ENCODE measurements at regions not wholly inside any gene's neighbourhood (a gene's known extent, or its start where the extent isn't known, plus 50 kb on each side); places are given as distances from the start of the nearest gene placed in this dataset.

- Histone ChIP-seq H3K4me3 (ENCODE audit: insufficient read depth, low read depth, low read length, poor library complexity, severe bottlenecking) (no peak overlapping the region), H3K9me3 (ENCODE audit: control insufficient read depth, low read length) (no peaks in the 10 kb centered on the region), H3K36me3 (ENCODE audit: control insufficient read depth, insufficient read depth, low read length) (no peaks in the 10 kb centered on the region), H3K27ac (ENCODE audit: insufficient read depth, low read length, poor library complexity, severe bottlenecking) (no peak overlapping the region), H3K4me1 (ENCODE audit: control insufficient read depth, insufficient read depth, low read length, poor library complexity, severe bottlenecking) (no peaks in the 10 kb centered on the region), H3K27me3 (replicated peaks; ENCODE audit: control insufficient read depth, insufficient read depth, low read length, poor library complexity, severe bottlenecking) (no peaks in the 10 kb centered on the region)
- no peak for DNase-seq
Observed at GRCh38 chr20:60529149-60529548, 570.9 kb downstream of the CDH26 start.

- H3K36me3 ChIP-seq (ENCODE audit: control insufficient read depth, insufficient read depth, low read length), result no peaks in the 10 kb centered on the region
- DNase-seq, result no peak
- no peak overlapping the region for H3K27ac ChIP-seq (ENCODE audit: insufficient read depth, low read length, poor library complexity, severe bottlenecking)
- no peak overlapping the region for H3K4me3 ChIP-seq (ENCODE audit: insufficient read depth, low read depth, low read length, poor library complexity, severe bottlenecking)
- no peaks in the 10 kb centered on the region for H3K4me1 ChIP-seq (ENCODE audit: control insufficient read depth, insufficient read depth, low read length, poor library complexity, severe bottlenecking)
- no peaks in the 10 kb centered on the region for H3K9me3 ChIP-seq (ENCODE audit: control insufficient read depth, low read length)
- H3K27me3 ChIP-seq (replicated peaks; ENCODE audit: control insufficient read depth, insufficient read depth, low read length, poor library complexity, severe bottlenecking), result peaks cover 3% of the 10 kb centered on the region
Observed at GRCh38 chr20:60535211-60535610, 577.0 kb downstream of the CDH26 start.

- DNase-seq, result no peak
- no peaks in the 10 kb centered on the region for H3K9me3 ChIP-seq (ENCODE audit: control insufficient read depth, low read length)
- H3K36me3 ChIP-seq (ENCODE audit: control insufficient read depth, insufficient read depth, low read length), result no peaks in the 10 kb centered on the region
- H3K4me3 ChIP-seq (ENCODE audit: insufficient read depth, low read depth, low read length, poor library complexity, severe bottlenecking), result no peak overlapping the region
- H3K27me3 ChIP-seq (replicated peaks; ENCODE audit: control insufficient read depth, insufficient read depth, low read length, poor library complexity, severe bottlenecking), result peaks cover 3% of the 10 kb centered on the region
- H3K4me1 ChIP-seq (ENCODE audit: control insufficient read depth, insufficient read depth, low read length, poor library complexity, severe bottlenecking), result no peaks in the 10 kb centered on the region
- H3K27ac ChIP-seq (ENCODE audit: insufficient read depth, low read length, poor library complexity, severe bottlenecking), result no peak overlapping the region
Observed at GRCh38 chr20:60540591-60540990, 582.4 kb downstream of the CDH26 start.

- Histone ChIP-seq H3K27me3 (replicated peaks; ENCODE audit: control insufficient read depth, insufficient read depth, low read length, poor library complexity, severe bottlenecking) (no peaks in the 10 kb centered on the region), H3K27ac (ENCODE audit: insufficient read depth, low read length, poor library complexity, severe bottlenecking) (no peak overlapping the region), H3K36me3 (ENCODE audit: control insufficient read depth, insufficient read depth, low read length) (no peaks in the 10 kb centered on the region), H3K9me3 (ENCODE audit: control insufficient read depth, low read length) (no peaks in the 10 kb centered on the region), H3K4me3 (ENCODE audit: insufficient read depth, low read depth, low read length, poor library complexity, severe bottlenecking) (no peak overlapping the region), H3K4me1 (ENCODE audit: control insufficient read depth, insufficient read depth, low read length, poor library complexity, severe bottlenecking) (no peaks in the 10 kb centered on the region)
- DNase-seq, result no peak
Observed at GRCh38 chr20:60541991-60542390, 583.8 kb downstream of the CDH26 start.

GRCh38 chr20:60543598-60543997 is 585.4 kb downstream of the CDH26 start:
- Histone ChIP-seq H3K36me3 (ENCODE audit: control insufficient read depth, insufficient read depth, low read length) (no peaks in the 10 kb centered on the region), H3K4me3 (ENCODE audit: insufficient read depth, low read depth, low read length, poor library complexity, severe bottlenecking) (no peak overlapping the region), H3K9me3 (ENCODE audit: control insufficient read depth, low read length) (no peaks in the 10 kb centered on the region), H3K27me3 (replicated peaks; ENCODE audit: control insufficient read depth, insufficient read depth, low read length, poor library complexity, severe bottlenecking) (no peaks in the 10 kb centered on the region), H3K4me1 (ENCODE audit: control insufficient read depth, insufficient read depth, low read length, poor library complexity, severe bottlenecking) (no peaks in the 10 kb centered on the region), H3K27ac (ENCODE audit: insufficient read depth, low read length, poor library complexity, severe bottlenecking) (no peak overlapping the region)
- DNase-seq, result no peak

- Histone ChIP-seq H3K36me3 (ENCODE audit: control insufficient read depth, insufficient read depth, low read length) (no peaks in the 10 kb centered on the region), H3K27ac (ENCODE audit: insufficient read depth, low read length, poor library complexity, severe bottlenecking) (no peak overlapping the region), H3K4me3 (ENCODE audit: insufficient read depth, low read depth, low read length, poor library complexity, severe bottlenecking) (no peak overlapping the region), H3K27me3 (replicated peaks; ENCODE audit: control insufficient read depth, insufficient read depth, low read length, poor library complexity, severe bottlenecking) (no peaks in the 10 kb centered on the region), H3K4me1 (ENCODE audit: control insufficient read depth, insufficient read depth, low read length, poor library complexity, severe bottlenecking) (no peaks in the 10 kb centered on the region), H3K9me3 (ENCODE audit: control insufficient read depth, low read length) (no peaks in the 10 kb centered on the region)
- DNase-seq, result no peak
Observed at GRCh38 chr20:60553095-60553494, 594.9 kb downstream of the CDH26 start.

- Histone ChIP-seq H3K4me1 (ENCODE audit: control insufficient read depth, insufficient read depth, low read length, poor library complexity, severe bottlenecking) (no peaks in the 10 kb centered on the region), H3K36me3 (ENCODE audit: control insufficient read depth, insufficient read depth, low read length) (no peaks in the 10 kb centered on the region), H3K9me3 (ENCODE audit: control insufficient read depth, low read length) (no peaks in the 10 kb centered on the region), H3K27me3 (replicated peaks; ENCODE audit: control insufficient read depth, insufficient read depth, low read length, poor library complexity, severe bottlenecking) (no peaks in the 10 kb centered on the region), H3K27ac (ENCODE audit: insufficient read depth, low read length, poor library complexity, severe bottlenecking) (no peak overlapping the region), H3K4me3 (ENCODE audit: insufficient read depth, low read depth, low read length, poor library complexity, severe bottlenecking) (no peak overlapping the region)
- no peak for DNase-seq
Observed at GRCh38 chr20:60558486-60558885, 600.3 kb downstream of the CDH26 start.

GRCh38 chr20:60559462-60559861 is 601.2 kb downstream of the CDH26 start:
- no peaks in the 10 kb centered on the region for H3K36me3 ChIP-seq (ENCODE audit: control insufficient read depth, insufficient read depth, low read length)
- DNase-seq, result no peak
- H3K27ac ChIP-seq (ENCODE audit: insufficient read depth, low read length, poor library complexity, severe bottlenecking), result no peak overlapping the region
- H3K27me3 ChIP-seq (replicated peaks; ENCODE audit: control insufficient read depth, insufficient read depth, low read length, poor library complexity, severe bottlenecking), result no peaks in the 10 kb centered on the region
- no peaks in the 10 kb centered on the region for H3K9me3 ChIP-seq (ENCODE audit: control insufficient read depth, low read length)
- no peak overlapping the region for H3K4me3 ChIP-seq (ENCODE audit: insufficient read depth, low read depth, low read length, poor library complexity, severe bottlenecking)
- no peaks in the 10 kb centered on the region for H3K4me1 ChIP-seq (ENCODE audit: control insufficient read depth, insufficient read depth, low read length, poor library complexity, severe bottlenecking)

GRCh38 chr20:60561052-60561451 is 602.8 kb downstream of the CDH26 start:
- Histone ChIP-seq H3K4me3 (ENCODE audit: insufficient read depth, low read depth, low read length, poor library complexity, severe bottlenecking) (no peak overlapping the region), H3K27me3 (replicated peaks; ENCODE audit: control insufficient read depth, insufficient read depth, low read length, poor library complexity, severe bottlenecking) (no peaks in the 10 kb centered on the region), H3K4me1 (ENCODE audit: control insufficient read depth, insufficient read depth, low read length, poor library complexity, severe bottlenecking) (no peaks in the 10 kb centered on the region), H3K9me3 (ENCODE audit: control insufficient read depth, low read length) (no peaks in the 10 kb centered on the region), H3K36me3 (ENCODE audit: control insufficient read depth, insufficient read depth, low read length) (no peaks in the 10 kb centered on the region), H3K27ac (ENCODE audit: insufficient read depth, low read length, poor library complexity, severe bottlenecking) (no peak overlapping the region)
- DNase-seq, result no peak

- Histone ChIP-seq H3K27ac (ENCODE audit: insufficient read depth, low read length, poor library complexity, severe bottlenecking) (no peak overlapping the region), H3K9me3 (ENCODE audit: control insufficient read depth, low read length) (no peaks in the 10 kb centered on the region), H3K4me1 (ENCODE audit: control insufficient read depth, insufficient read depth, low read length, poor library complexity, severe bottlenecking) (no peaks in the 10 kb centered on the region), H3K36me3 (ENCODE audit: control insufficient read depth, insufficient read depth, low read length) (no peaks in the 10 kb centered on the region), H3K27me3 (replicated peaks; ENCODE audit: control insufficient read depth, insufficient read depth, low read length, poor library complexity, severe bottlenecking) (no peaks in the 10 kb centered on the region), H3K4me3 (ENCODE audit: insufficient read depth, low read depth, low read length, poor library complexity, severe bottlenecking) (no peak overlapping the region)
- no peak for DNase-seq
Observed at GRCh38 chr20:60565083-60565482, 606.9 kb downstream of the CDH26 start.

GRCh38 chr20:60565551-60565950 is 607.3 kb downstream of the CDH26 start:
- Histone ChIP-seq H3K27me3 (replicated peaks; ENCODE audit: control insufficient read depth, insufficient read depth, low read length, poor library complexity, severe bottlenecking) (no peaks in the 10 kb centered on the region), H3K9me3 (ENCODE audit: control insufficient read depth, low read length) (no peaks in the 10 kb centered on the region), H3K4me3 (ENCODE audit: insufficient read depth, low read depth, low read length, poor library complexity, severe bottlenecking) (no peak overlapping the region), H3K36me3 (ENCODE audit: control insufficient read depth, insufficient read depth, low read length) (no peaks in the 10 kb centered on the region), H3K27ac (ENCODE audit: insufficient read depth, low read length, poor library complexity, severe bottlenecking) (no peak overlapping the region), H3K4me1 (ENCODE audit: control insufficient read depth, insufficient read depth, low read length, poor library complexity, severe bottlenecking) (no peaks in the 10 kb centered on the region)
- DNase-seq, result no peak

All from effector memory CD4-positive, alpha-beta T cell (primary cell).